Fibroblast of skin of left biceps (primary cell): ENCODE measurements at regions not wholly inside any gene's neighbourhood (a gene's known extent, or its start where the extent isn't known, plus 50 kb on each side); places are given as distances from the start of the nearest gene placed in this dataset.

ENCODE experiments used
- DNase-seq, 2 experiments: peaks; one replicate each; pipeline ENCODE4 v3.0.0-alpha.2; 2013; ENCODE audit warnings: low read depth in 2 of 2

DNA sequence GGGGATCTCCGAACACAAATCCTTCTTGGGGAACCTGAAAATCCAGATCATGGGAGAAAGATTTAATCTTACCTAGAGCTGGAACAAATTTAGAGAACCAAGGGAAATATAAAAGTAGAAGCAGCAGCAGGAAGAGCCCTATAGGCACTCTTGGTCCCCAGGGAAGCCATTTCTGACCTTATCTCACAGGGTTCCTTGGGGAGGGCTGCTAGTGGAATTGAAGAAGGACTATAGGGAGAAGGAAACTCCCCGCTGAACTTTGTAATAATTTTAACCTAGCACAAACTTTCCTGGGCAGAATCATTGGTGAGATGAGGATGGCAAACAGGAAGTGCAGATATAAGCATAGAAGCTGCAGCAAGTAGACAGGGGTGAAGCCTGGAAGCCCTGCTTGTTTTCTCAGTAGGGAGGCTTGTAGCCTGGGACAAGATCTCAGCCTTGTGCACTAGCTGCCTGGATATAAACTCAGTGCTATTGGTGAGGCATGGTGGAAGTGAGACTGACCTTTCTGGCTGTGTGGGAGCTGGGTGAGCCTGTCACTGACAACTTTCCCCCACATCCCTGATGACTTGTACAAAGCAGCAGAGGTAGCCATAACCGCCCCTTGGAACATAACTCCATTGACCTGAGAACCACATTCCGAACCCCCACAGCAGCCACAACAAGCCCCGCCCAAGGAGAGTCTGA lies 343.0 kb upstream of the TGFBR2 start:
- DNase-seq: no peak

DNA sequence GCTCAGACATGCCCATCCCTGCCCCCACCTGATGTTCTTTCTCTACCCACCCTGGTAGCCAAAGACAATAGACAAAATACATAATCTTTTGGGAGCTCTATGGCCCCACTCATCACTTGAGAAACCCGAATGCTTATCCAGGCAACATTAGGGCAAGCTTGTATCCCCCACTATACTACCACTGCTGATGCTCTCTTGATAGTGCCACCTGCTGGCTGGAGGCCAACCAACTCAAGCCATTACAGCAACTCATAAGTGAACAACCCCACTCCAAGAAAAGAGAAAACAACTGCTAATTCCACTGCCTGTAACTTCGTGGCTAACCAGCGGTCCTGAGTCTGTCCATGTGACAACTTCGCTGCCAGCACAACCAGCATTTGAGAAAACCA lies 342.5 kb upstream of the TGFBR2 start:
- no peak for DNase-seq

DNA sequence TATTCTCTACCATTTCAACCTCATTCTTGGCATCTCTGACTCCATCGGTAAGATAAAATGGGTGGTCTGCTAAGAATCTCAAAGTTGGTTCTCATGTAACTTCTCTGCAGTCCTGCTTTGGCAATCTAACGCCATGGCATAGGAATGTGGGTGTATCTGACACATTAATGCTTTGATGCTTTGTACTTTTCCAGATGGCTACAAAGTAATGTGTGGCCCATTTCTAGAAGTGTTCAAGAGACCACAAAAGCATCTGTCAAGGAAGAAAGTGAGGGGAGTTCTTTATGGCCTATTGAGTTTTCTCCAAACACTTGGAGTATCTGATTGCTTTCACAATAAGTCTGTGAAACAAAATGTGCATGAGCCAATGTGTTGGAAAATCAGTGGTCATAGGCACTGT lies 339.9 kb upstream of the TGFBR2 start:
- no peak for DNase-seq

DNA sequence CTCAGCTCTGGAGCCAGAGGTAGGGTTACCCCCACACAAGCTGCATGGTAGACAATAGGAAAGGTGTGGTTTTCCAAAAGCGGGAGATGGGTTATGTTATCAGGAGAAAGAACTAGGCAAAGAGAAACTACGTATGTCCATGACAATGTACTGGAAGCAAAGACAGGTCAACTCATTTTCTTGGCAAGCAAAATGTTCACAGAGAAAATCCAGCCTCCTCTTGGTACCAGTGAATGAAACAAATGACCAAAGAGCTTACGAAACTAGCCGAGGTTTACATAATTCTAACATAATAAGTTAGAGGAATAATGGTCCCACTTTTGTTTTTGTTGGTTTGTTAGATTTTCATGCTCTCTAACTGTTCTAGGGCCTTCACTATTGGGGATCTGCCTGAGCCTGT lies 338.1 kb upstream of the TGFBR2 start:
- DNase-seq: no peak

DNA sequence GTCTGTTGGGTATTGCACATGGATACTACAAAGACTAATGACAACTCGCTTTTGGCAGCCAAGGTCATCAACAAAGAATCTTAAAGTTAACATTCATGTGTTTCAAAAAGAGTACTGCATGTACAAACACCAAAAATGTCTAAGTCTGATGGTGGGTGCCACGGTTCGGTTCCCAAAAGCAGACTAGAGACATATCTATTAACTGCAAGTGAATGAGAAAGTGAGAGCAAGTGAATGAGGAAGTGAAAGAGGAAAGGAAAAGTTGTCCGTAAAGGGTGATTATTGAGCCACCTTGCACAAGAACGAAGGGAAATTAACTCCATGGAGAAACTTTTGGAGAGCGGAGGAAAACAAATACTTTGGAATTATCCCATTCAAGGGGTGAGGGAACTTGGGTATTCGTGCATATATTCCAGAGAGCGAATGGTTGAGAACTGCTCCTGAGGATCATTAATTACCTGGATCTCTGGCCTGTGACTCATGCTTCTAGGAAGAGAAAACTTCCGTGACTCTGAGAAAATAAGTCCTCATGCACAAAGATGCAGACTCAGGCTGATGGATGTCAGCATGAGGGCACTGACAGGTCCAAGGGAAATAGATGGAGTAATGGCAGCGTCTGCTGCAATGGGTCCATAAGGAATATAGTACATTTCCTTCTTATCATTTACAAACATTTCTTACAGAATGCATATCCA lies 336.5 kb upstream of the TGFBR2 start:
- no peak for DNase-seq

DNA sequence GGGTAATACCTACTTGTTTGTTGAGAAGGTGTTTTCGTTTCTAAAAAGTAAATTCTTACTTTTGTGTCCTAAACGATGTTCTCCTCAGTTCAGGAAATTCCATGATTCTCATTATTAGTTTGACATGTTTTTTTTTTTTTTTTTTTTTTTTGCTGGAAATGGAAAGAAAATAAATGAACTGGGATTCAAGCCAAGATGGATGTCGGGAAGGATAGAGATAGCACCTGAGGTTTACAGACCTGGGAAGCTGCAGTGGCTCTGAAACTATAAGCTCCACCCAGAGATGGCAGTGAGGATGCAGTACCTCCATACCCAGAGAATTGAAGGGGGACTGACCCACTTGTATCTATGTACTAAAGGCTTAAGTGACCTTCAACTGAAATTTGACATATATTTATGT lies 334.6 kb upstream of the TGFBR2 start:
- no peak for DNase-seq

DNA sequence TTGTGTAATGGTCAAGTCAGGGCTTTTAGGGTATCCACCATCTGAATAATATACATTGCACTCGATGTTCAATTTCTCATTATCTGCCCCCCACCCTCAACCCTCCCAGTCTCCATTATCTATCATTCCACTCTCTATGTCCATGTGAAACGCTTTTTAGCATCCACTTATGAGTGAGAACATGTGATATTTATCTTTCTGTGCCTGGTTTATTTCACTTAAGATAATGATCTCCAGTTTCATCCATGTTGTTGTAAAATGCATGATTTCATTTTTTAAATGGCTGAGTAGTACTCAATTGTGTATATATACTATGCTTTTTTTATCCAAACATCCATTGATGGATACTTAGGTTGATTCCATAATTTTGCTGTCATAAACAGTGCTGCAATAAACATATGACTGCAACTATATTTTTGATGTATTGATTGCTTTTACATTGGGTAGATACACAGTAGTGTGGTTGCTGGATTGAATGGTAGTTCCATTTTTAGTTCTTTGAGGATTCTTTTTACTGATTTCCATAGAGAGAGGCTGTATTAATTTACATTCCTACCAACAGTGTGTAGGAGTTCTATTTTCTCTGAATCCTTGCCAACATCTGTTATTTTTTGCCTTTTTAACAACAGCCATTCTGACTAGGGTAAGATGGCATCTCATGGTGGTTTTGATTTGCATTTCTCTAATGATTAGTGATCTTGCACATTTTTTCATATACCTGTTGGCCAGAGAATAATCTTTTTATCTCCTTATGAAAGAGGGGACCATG lies 332.9 kb upstream of the TGFBR2 start:
- DNase-seq: no peak

DNA sequence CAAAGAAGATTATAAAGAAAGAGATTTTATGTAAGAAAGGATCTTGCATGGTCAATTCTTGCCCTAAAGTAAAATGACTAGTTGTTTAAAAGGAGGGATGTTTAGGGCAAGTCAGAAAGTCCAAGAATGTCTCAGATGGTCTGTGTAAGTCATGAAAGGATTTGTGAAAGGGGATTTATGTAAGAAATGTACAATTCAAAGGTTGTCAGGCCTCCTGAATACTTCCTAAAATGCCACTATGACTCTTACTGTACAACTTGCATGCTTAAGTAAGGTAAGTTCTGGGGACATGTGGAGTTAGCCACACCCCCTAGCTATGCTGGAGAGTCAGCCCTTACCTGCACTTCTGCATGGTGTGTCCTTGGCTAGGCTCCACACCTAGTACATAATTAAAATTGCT lies 328.9 kb upstream of the TGFBR2 start:
- no peak for DNase-seq

DNA sequence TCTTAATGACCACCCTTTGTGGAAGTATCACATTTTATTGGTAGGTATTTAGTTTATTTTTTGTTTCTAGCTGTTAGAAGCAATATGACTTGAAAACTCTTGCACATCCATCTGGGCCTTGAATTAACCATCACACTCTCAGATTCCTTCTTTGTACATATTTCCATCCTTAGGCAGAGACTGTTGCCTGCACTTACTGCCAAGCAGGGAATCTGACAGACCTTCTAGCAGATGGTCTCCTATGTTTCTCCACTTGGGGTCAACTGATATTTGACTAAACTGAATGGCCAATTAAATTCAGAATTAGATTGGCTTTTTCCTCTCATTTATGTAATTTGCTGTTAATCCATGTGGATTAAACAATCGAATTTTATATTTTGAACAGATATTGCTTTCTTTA lies 324.9 kb upstream of the TGFBR2 start:
- no peak for DNase-seq

DNA sequence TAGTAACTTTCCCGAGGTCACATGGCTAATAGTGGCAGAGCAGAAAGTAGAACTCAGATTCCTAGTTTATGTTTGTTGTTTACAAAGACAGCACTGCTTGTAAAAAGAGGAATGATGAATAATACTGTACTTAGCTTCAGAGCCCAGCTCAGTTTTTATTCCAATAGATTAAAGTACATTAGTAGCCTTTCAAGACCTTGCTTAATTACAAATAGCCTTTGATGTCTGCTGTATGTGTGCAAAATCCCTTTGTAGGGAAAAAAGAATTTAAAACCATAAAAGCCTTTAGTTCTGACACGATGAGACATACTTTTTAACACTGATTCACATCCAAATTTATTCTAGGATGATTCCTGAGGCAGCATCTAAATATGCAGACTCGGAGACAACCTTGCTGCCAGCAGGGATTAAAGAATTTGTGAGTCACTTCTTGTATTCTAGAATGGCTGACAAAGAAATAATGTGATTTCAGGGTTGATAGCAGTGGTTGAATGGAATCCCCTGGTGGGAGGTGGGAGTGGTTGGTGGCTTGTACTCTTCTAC lies 324.2 kb upstream of the TGFBR2 start:
- peak; percentile 88 to 90 for DNase-seq

DNA sequence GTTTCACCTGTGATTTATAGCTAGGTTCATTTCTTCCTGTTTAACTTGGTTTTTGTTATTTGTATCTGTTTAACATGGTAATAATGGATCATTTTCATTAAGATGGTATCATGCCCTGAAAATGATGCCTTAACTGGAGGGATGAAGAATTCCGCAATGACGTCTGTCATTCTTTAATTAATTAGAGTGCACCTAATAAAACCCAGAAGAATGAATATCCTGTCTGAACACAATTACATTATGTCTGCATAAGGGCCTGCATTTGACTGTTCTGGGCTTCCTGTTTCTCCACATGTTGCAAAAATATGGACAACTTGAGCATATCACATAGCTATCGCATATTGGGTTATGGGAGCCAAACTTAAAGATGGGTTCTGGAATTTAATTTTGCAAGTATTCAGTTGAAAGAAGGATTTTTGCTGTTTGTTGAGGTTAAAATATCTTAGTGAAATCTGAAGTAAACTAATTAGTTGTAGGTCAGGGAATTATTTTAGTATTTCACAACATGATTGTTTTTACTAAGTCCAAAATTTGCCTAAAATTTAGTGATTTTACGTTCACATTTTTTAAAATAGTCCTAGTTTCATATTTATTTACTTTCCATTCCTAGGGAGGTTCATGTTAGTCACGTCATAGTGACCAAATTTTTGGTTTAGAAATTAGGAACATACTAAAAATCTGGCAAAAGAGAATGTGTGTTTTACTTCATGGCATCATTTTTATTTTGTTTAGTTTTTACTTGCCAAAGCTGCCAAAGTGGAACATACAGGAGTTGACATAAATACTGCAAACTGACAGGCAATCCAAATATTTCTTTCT lies 321.0 kb upstream of the TGFBR2 start:
- no peak for DNase-seq

DNA sequence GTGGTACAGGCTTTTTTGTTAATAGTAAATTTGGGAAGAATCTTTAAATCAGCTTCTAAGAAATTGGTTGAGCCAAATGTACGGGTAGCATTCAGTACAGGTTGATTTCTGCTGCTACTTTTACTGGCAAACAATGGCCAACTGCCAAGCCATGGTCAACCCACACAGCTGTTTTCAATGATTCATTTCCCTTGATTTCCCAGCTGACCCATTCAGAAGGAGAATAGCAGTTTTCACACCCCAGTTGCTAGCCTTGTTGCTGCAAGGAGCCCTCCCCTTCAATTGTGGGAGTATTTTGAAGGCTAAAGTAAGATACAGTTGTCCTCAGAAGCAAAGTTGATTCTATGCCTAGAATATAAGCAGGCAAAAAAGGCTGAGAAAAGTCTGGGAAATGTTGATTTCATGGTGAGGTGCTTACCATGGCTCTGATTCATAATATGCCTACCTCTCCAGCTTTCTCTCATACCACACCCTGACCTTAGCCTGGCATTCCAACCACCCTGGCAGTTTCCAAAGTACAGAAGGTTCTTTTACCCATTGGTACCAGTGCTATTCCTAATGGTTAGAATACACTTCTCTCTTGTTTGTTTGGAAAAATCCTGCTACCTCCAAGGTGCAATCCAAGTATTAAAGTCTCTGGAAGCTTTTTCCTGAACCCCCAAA lies 320.3 kb upstream of the TGFBR2 start:
- peak; percentile 88 to 89 for DNase-seq

DNA sequence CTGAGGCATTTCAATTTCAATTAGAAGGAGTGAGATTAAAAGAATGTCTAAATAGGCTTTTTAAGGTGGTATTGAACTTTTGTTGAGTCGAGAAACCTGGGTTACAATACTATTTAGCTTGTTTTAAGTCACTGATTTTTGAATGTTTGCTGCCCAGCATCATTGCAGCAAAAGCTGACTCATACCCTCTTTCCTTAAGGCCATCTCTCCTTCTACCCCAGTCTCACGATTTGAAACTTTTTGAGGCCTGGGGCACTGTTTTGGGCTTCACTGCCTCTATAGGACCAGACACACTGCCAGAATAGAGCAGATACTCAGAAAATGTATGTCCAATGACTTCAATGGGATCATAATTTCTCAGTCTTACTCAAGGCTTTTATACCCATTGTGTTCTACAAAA lies 319.6 kb upstream of the TGFBR2 start:
- DNase-seq: no peak

DNA sequence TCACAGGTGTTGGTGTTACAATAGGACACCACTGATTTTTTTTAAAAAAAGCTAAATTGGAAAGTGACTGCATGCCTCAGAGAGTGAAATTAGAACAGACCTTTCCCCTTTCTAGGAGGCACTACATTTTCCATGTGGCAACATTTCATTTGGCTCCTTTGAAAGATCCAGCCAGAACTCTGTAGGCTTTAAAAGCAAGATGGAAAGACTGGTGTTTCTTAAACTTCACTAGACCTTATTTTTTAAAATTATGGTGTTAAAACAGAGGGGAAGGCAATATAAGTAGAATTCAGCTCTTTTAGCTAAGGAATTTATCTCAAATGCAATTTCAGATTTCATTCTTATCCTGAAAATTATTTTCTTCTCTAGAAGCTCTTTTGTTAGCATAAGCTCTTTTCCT lies 317.6 kb upstream of the TGFBR2 start:
- DNase-seq: no peak

DNA sequence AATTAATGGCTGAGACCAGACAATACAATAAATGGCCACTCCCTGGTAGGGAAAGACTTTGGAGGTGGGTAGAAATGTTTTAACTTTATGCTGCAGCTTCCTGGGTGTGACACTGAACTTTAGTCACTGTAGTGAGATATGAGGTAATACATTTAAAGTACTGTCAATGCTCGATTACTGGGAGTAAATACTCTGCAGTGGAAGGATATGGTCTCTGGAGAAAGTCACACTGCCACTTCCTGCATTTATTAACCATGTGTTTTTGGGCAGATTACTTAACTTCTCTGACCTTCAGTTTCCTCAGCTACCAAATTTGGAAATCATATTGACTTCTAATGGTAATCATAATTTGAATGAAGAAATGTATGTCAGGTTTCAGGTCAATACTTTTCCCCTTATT lies 317.1 kb upstream of the TGFBR2 start:
- DNase-seq: no peak

DNA sequence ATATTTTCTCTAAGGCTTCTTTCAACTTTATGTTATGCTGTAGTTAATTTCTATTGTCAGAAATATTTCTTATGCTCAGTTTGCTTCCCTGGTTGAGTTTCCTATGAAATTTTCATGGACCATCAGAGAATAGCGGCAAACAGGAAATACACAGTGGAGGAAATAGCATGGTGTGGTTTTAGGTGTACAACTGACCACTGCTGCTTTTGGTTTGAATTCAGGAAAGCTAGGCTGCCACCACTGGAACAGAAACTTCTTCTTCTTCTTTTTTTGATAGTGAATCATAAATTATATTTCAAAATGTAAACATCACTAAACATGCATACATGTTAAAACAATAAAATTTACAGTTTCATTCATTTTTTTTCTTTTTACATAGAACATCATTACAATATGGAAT lies 316.6 kb upstream of the TGFBR2 start:
- DNase-seq: no peak

DNA sequence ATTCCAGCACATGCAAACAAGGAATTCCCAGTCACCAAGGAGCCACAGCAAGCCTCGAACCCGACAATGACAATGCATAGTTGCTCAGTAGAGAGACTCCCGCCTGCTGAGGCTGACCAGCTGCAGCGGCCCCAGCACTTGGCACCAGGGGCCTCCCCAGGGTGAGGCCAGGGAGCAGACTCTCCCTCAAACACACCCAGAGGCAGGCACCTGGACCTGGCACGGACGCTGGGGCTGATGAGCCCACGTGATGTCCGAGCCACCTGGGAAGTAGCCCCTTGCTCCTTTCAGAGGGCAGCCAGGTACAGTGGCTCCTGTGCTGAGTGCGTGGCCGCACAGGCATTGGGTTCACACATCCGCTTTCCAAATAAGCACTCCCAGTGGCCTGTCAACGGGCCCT lies 315.9 kb upstream of the TGFBR2 start:
- no peak for DNase-seq

DNA sequence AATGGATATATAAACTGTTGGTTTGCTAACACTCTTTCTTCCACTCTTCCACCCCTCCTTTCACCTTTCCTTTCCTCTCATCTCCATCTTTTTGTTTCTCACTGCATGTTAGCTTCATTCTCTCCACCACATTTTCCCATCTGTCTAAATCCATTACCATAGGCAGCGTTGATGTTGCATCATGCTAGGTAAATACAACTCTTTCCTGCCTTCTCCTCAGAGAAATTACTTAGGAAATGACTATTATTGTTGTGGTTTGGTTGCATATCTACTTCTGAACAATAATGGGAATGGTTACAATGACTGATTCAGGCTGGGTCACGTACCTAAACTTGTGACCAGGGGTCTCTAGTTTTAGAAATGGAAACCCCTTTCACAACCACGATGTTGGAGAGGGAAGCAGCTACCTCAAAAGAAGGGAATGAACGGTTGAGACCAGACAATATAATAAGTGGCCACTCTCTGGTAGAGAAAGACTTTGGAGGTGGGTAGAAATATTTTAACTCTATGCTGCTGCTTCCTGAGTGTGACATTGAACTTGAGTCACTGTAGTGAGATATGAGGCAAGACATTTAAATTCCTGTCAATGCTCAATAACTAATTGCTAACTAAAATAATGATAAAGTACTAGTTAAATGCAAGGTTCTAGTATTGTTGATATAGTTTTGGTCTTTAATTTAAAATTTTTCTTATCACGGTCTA lies 314.1 kb upstream of the TGFBR2 start:
- DNase-seq: peak in 1 of 2 experiments; percentile 71

DNA sequence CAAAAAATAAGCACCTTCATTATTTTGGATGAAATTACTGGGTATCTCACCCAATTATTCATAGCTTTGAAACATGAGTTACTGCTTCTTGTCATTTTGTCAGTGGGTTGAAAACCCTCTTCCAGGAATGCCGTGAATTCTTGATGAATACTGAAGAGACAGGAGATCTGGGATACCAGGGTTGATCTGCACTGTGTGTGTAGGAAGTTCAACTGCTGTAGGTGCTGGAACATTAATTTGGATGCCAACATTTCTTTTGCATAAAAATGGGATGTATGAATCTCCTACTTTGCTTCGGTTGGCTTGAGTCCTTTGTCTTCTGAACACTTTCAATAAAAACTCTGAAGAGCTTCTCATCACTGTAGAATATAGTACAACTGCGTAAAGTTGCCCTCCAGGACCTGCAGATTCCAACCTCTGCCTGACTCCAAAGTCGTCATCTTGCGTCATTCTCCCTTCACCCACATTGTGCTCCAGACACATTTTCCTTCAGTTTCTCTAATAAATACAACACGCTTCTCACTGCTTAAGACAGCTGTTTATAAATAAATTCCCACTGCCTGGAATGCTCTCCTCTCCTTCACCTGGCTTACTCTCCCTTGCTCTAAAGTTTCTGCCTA lies 312.7 kb upstream of the TGFBR2 start:
- DNase-seq: no peak

DNA sequence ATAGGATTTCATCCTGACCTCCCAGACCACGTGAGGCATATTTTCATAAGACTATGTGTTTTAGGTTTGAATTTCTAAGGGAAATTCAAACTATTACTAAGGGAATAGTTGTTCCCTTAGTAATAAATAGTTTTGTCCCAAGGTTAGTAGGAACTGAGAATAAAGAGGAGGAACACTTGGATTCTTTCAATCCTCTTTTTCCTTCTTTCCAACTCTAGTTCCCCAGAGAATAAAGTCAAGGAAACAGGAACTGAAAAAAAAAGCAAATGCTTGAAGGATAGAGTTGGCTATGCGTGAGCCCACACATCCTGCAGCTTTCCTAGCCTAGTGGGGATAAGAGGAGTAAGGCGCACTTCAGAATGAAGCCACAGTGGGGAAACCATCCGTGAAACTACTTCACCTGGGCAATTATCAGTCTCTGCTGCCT lies 312.1 kb upstream of the TGFBR2 start:
- DNase-seq: peak in 1 of 2 experiments; percentile 59
